Naive thymus-derived CD4-positive, alpha-beta T cell (primary cell): ENCODE measurements at regions not wholly inside any gene's neighbourhood (a gene's known extent, or its start where the extent isn't known, plus 50 kb on each side); places are given as distances from the start of the nearest gene placed in this dataset.

Experiments
- ATAC-seq: fragments of 150-1000 bp; cut with Tn5 transposase; 2 replicates; pipeline ENCODE4 v1.10.0; 2021; ENCODE audit warnings: mild to moderate bottlenecking, moderate library complexity
- CTCF ChIA-PET: fragments of 350-600 bp; sonication (Branson Sonifier 250); formaldehyde crosslinking; loops from one replicate; lab custom pipeline; 2021; ENCODE audit warnings: antibody characterized with exemption; lab: Charles Lee
- POLR2A ChIA-PET: fragments of 350-600 bp; sonication (Branson Sonifier 250); formaldehyde crosslinking; loops from one replicate; lab custom pipeline; 2021; ENCODE audit warnings: antibody characterized with exemption, inconsistent platforms; lab: Charles Lee
- DNase-seq, 9 donors: peaks; one replicate each; pipeline versions ENCODE4 v3.0.0 to v3.0.0-alpha.2; 2020 to 2022; ENCODE audit warnings: mixed read lengths in 1 of 9
- H3K27ac ChIP-seq: one replicate; pipeline ENCODE4 v1.7.0; 2013; ENCODE audit warnings: mild to moderate bottlenecking, low read depth, low read length, moderate library complexity
- H3K27me3 ChIP-seq, 2 donors: one replicate each; pipeline ENCODE4 v1.7.0; 2013; ENCODE audit warnings: low read length in 2 of 2, mild to moderate bottlenecking in 2 of 2, moderate library complexity in 2 of 2; ENCODE audit not compliant: control insufficient read depth in 2 of 2, insufficient read depth in 2 of 2
- H3K36me3 ChIP-seq, 3 experiments: 1 replicate in 2 of 3; 2 replicates in 1 of 3; pipeline ENCODE4 v1.7.0; 2013; ENCODE audit warnings: low read length in 3 of 3, mild to moderate bottlenecking in 3 of 3, moderate library complexity in 1 of 3; ENCODE audit not compliant: insufficient read depth in 3 of 3, control insufficient read depth in 2 of 3
- H3K4me1 ChIP-seq, 2 donors: one replicate each; pipeline ENCODE4 v1.7.0; 2013; ENCODE audit warnings: low read length in 2 of 2, mild to moderate bottlenecking in 2 of 2, moderate library complexity in 1 of 2; ENCODE audit not compliant: control insufficient read depth in 2 of 2, insufficient read depth in 2 of 2
- H3K4me3 ChIP-seq: 2 replicates; pipeline ENCODE4 v1.7.0; 2013; ENCODE audit warnings: mild to moderate bottlenecking, low read length
- H3K9me3 ChIP-seq, 3 experiments: 1 replicate in 2 of 3; 2 replicates in 1 of 3; pipeline ENCODE4 v1.7.0; 2013; ENCODE audit warnings: low read length in 3 of 3; ENCODE audit not compliant: control insufficient read depth in 2 of 3
- H3K27ac Mint-ChIP-seq, 9 donors: one replicate each; pipeline ENCODE4 v1.8.0; 2020 to 2022; ENCODE audit warnings: mixed read lengths in 9 of 9, mild to moderate bottlenecking in 8 of 9, moderate library complexity in 5 of 9, inconsistent platforms in 2 of 9
- H3K27me3 Mint-ChIP-seq, 5 donors: one replicate each; pipeline ENCODE4 v1.8.0; 2021 to 2022; ENCODE audit warnings: mixed read lengths in 5 of 5, mild to moderate bottlenecking in 1 of 5
- H3K36me3 Mint-ChIP-seq, 5 donors: one replicate each; pipeline ENCODE4 v1.8.0; 2020 to 2022; ENCODE audit warnings: mixed read lengths in 5 of 5, mild to moderate bottlenecking in 3 of 5, inconsistent platforms in 1 of 5
- H3K4me1 Mint-ChIP-seq, 7 donors: one replicate each; pipeline ENCODE4 v1.8.0; 2020 to 2022; ENCODE audit warnings: mixed read lengths in 7 of 7, mild to moderate bottlenecking in 3 of 7, inconsistent platforms in 1 of 7
- H3K4me3 Mint-ChIP-seq, 10 donors: one replicate each; pipeline ENCODE4 v1.8.0; 2020 to 2022; ENCODE audit warnings: mild to moderate bottlenecking in 10 of 10, mixed read lengths in 10 of 10, moderate library complexity in 6 of 10, inconsistent platforms in 2 of 10
- H3K9me3 Mint-ChIP-seq, 11 donors: one replicate each; pipeline ENCODE4 v1.8.0; 2020 to 2022; ENCODE audit warnings: mixed read lengths in 11 of 11, mild to moderate bottlenecking in 4 of 11, inconsistent platforms in 1 of 11, moderate library complexity in 1 of 11
- intact Hi-C, 2 donors: fragments of 100-400 bp; cut with micrococcal nuclease; formaldehyde crosslinking; loops; one replicate each; pipeline ENCODE4 v1.15.1; 2023

GRCh38 chr21:40972151-40972550, 125.2 kb upstream of the DSCAM start:
- no peaks in the 10 kb centered on the region for H3K36me3 Mint-ChIP-seq
- Histone ChIP-seq H3K27ac (no peak overlapping the region), H3K36me3 (no peaks in the 10 kb centered on the region), H3K27me3 (no peaks in the 10 kb centered on the region), H3K4me1 (no peaks in the 10 kb centered on the region), H3K9me3 (no peaks in the 10 kb centered on the region), H3K4me3 (no peak overlapping the region)
- H3K4me1 Mint-ChIP-seq = peaks cover 0 to 5% (median 0%) of the 10 kb centered on the region in 7 donors
- H3K27me3 Mint-ChIP-seq = peaks cover 0 to 34% (median 29%) of the 10 kb centered on the region in 5 donors
- intact Hi-C loops = no loop called here
- no peak overlapping the region for H3K4me3 Mint-ChIP-seq
- peaks cover 0 to 29% (median 5%) of the 10 kb centered on the region in 11 donors for H3K9me3 Mint-ChIP-seq
- DNase-seq = no peak
- CTCF ChIA-PET = no interaction called here
- POLR2A ChIA-PET = no interaction called here
- ATAC-seq = no peak
- H3K27ac Mint-ChIP-seq = no peak overlapping the region

DNA sequence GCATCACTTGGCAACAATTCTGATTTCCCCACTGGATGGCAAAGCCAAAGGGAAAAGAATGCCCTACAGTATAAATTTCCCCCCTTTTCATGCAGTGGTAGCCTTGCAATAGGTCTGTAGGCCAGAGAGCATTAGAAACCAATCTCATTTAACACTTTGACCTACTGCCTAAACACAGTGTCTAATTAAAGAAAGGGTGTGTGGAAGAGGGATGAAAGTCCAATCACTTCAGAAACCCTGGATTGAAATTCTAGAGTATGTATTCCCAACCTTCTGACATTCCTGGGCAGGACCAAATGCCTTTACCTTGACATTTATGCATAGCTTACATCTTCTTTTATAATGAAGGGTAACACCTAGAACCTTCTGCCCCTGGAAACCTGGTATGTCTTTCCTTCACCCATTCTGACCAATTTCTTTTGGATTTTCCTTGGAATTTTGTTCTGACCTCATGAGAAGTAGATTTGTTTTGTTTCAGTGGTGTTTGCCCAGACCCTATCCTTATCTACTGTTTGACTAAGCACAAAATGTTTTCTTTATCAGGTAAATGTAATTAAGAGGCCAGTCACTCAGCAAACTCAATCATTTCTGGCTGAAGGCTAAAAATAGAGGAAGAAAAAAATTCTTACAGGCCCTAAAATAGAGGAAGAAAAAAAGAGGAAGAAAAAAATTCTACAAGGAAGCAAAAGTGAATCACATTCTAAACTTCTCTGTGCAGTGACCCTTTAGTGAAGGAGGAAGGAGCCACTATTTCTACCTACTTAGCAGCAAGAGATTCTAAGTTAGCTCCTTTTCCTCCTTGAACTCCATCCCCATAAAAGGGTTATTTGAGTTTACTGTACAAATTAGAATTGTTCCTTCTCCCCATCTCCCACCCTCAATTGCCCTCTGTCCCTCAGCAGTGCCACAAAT, 129.5 kb upstream of the DSCAM start:
- DNase-seq = no peak

GRCh38 chr21:40985370-40985769, 138.4 kb upstream of the DSCAM start:
- Histone ChIP-seq H3K27ac (no peak overlapping the region), H3K36me3 (no peaks in the 10 kb centered on the region), H3K9me3 (no peaks in the 10 kb centered on the region), H3K4me1 (no peaks in the 10 kb centered on the region), H3K4me3 (no peak overlapping the region), H3K27me3 (no peaks in the 10 kb centered on the region)
- no peak for ATAC-seq
- H3K4me3 Mint-ChIP-seq = no peak overlapping the region
- CTCF ChIA-PET = no interaction called here
- no peak for DNase-seq
- H3K27me3 Mint-ChIP-seq = peaks cover 0 to 20% (median 10%) of the 10 kb centered on the region in 5 donors
- no peak overlapping the region for H3K27ac Mint-ChIP-seq
- POLR2A ChIA-PET = no interaction called here
- intact Hi-C loops = no loop called here
- H3K9me3 Mint-ChIP-seq = peaks cover 0 to 20% (median 6%) of the 10 kb centered on the region in 11 donors
- no peaks in the 10 kb centered on the region for H3K36me3 Mint-ChIP-seq
- no peaks in the 10 kb centered on the region for H3K4me1 Mint-ChIP-seq

More for the DNA sequence above, 129.5 kb upstream of the DSCAM start:
- H3K27ac Mint-ChIP-seq = no peak overlapping the region
- no peaks in the 10 kb centered on the region for H3K36me3 Mint-ChIP-seq
- intact Hi-C loops = no loop called here
- peaks cover 0 to 1% (median 0%) of the 10 kb centered on the region in 7 donors for H3K4me1 Mint-ChIP-seq
- H3K4me1 ChIP-seq = no peaks in the 10 kb centered on the region
- POLR2A ChIA-PET = no interaction called here
- peaks cover 0 to 3% (median 0%) of the 10 kb centered on the region in 3 experiments for H3K9me3 ChIP-seq
- peaks cover 0 to 58% (median 8%) of the 10 kb centered on the region in 11 donors for H3K9me3 Mint-ChIP-seq
- peak; percentile 34 for ATAC-seq
- peaks cover 0 to 33% (median 20%) of the 10 kb centered on the region in 5 donors for H3K27me3 Mint-ChIP-seq
- no peak overlapping the region for H3K4me3 ChIP-seq
- CTCF ChIA-PET = no interaction called here
- H3K4me3 Mint-ChIP-seq = no peak overlapping the region
- H3K27me3 ChIP-seq = no peaks in the 10 kb centered on the region
- H3K36me3 ChIP-seq = no peaks in the 10 kb centered on the region
- no peak overlapping the region for H3K27ac ChIP-seq

- CTCF ChIA-PET = no interaction called here
- Mint-ChIP-seq H3K9me3 (peaks cover 0 to 7% (median 0%) of the 10 kb centered on the region in 11 donors), H3K36me3 (no peaks in the 10 kb centered on the region), H3K4me3 (no peak overlapping the region), H3K4me1 (no peaks in the 10 kb centered on the region), H3K27ac (no peak overlapping the region), H3K27me3 (peaks cover 0 to 10% (median 2%) of the 10 kb centered on the region in 5 donors)
- POLR2A ChIA-PET = no interaction called here
- Histone ChIP-seq H3K4me3 (no peak overlapping the region), H3K27me3 (no peaks in the 10 kb centered on the region), H3K4me1 (no peaks in the 10 kb centered on the region), H3K9me3 (no peaks in the 10 kb centered on the region), H3K27ac (no peak overlapping the region), H3K36me3 (no peaks in the 10 kb centered on the region)
- intact Hi-C loops = no loop called here
- ATAC-seq (peak; percentile 12), DNase-seq (no peak)
Observed at GRCh38 chr21:40990366-40990765, 143.4 kb upstream of the DSCAM start.

GRCh38 chr21:40997831-40998230, 150.9 kb upstream of the DSCAM start:
- H3K4me1 Mint-ChIP-seq = no peaks in the 10 kb centered on the region
- H3K27ac Mint-ChIP-seq = no peak overlapping the region
- no peak for ATAC-seq
- ChIA-PET CTCF (no interaction called here), POLR2A (no interaction called here)
- H3K4me3 Mint-ChIP-seq = no peak overlapping the region
- H3K27ac ChIP-seq = no peak overlapping the region
- H3K9me3 ChIP-seq = peaks cover 0 to 7% (median 0%) of the 10 kb centered on the region in 3 experiments
- H3K27me3 Mint-ChIP-seq = peaks cover 0 to 5% (median 0%) of the 10 kb centered on the region in 5 donors
- H3K4me1 ChIP-seq = no peaks in the 10 kb centered on the region
- intact Hi-C loops = no loop called here
- H3K36me3 ChIP-seq = no peaks in the 10 kb centered on the region
- peaks cover 0 to 5% (median 0%) of the 10 kb centered on the region in 5 donors for H3K36me3 Mint-ChIP-seq
- no peak overlapping the region for H3K4me3 ChIP-seq
- no peak for DNase-seq
- no peaks in the 10 kb centered on the region for H3K27me3 ChIP-seq
- peaks cover 4 to 34% (median 14%) of the 10 kb centered on the region in 11 donors for H3K9me3 Mint-ChIP-seq

- ChIA-PET CTCF (no interaction called here), POLR2A (no interaction called here)
Observed at GRCh38 chr21:41000838-41001237, 153.9 kb upstream of the DSCAM start.

More at GRCh38 chr21:41000838-41001237, 153.9 kb upstream of the DSCAM start:
- H3K36me3 ChIP-seq = no peaks in the 10 kb centered on the region
- H3K9me3 Mint-ChIP-seq = peaks cover 4 to 34% (median 14%) of the 10 kb centered on the region in 11 donors
- H3K4me1 Mint-ChIP-seq = no peaks in the 10 kb centered on the region
- no peak for ATAC-seq
- peaks cover 0 to 5% (median 0%) of the 10 kb centered on the region in 5 donors for H3K36me3 Mint-ChIP-seq
- H3K9me3 ChIP-seq = peaks cover 0 to 7% (median 0%) of the 10 kb centered on the region in 3 experiments
- H3K4me3 Mint-ChIP-seq = no peak overlapping the region
- H3K27ac ChIP-seq = no peak overlapping the region
- no peaks in the 10 kb centered on the region for H3K4me1 ChIP-seq
- no peak overlapping the region for H3K27ac Mint-ChIP-seq
- no peaks in the 10 kb centered on the region for H3K27me3 ChIP-seq
- DNase-seq = no peak
- H3K4me3 ChIP-seq = no peak overlapping the region
- H3K27me3 Mint-ChIP-seq = peaks cover 0 to 23% (median 13%) of the 10 kb centered on the region in 5 donors
- intact Hi-C loops = no loop called here
